GM21786 (cell line): ENCODE measurements at regions not wholly inside any gene's neighbourhood (a gene's known extent, or its start where the extent isn't known, plus 50 kb on each side); places are given as distances from the start of the nearest gene placed in this dataset.
A peak's percentile ranks its signal among the peaks of the same experiment; 100 is the strongest.

Experiments used
- ATAC-seq: cut with Tn5 transposase; IDR thresholded peaks from one replicate; pipeline ENCODE4 v1.9.1; 2021; ENCODE audit not compliant: unreplicated experiment

GRCh38 chr4:81963015-81963762 lies 410.6 kb downstream of the HNRNPD start:
- ATAC-seq: no peak

GRCh38 chr4:81960961-81961360 lies 412.8 kb downstream of the HNRNPD start:
- ATAC-seq: no peak

GRCh38 chr4:81954271-81954670 lies 419.5 kb downstream of the HNRNPD start:
- ATAC-seq: no peak

- no peak for ATAC-seq
Observed at GRCh38 chr4:81951891-81952455, 421.8 kb downstream of the HNRNPD start.

GRCh38 chr4:81946996-81947395 lies 426.8 kb downstream of the HNRNPD start:
- ATAC-seq: no peak

GRCh38 chr4:81930506-81931238 lies 443.1 kb downstream of the HNRNPD start:
- ATAC-seq: no peak

- ATAC-seq: no peak
Observed at GRCh38 chr4:81923140-81923539, 450.7 kb downstream of the HNRNPD start.

GRCh38 chr4:81922313-81922712 lies 450.6 kb upstream of the RASGEF1B start:
- ATAC-seq: no peak

GRCh38 chr4:81921751-81922159 lies 450.0 kb upstream of the RASGEF1B start:
- no peak for ATAC-seq

GRCh38 chr4:81919810-81920209 lies 448.1 kb upstream of the RASGEF1B start:
- no peak for ATAC-seq

GRCh38 chr4:81919223-81919622 lies 447.5 kb upstream of the RASGEF1B start:
- no peak for ATAC-seq

- ATAC-seq: no peak
Observed at GRCh38 chr4:81915430-81915829, 443.7 kb upstream of the RASGEF1B start.

- ATAC-seq: no peak
Observed at GRCh38 chr4:81914623-81915022, 442.9 kb upstream of the RASGEF1B start.

GRCh38 chr4:81913427-81913879 lies 441.7 kb upstream of the RASGEF1B start:
- peak; percentile 85 for ATAC-seq

- ATAC-seq: no peak
Observed at GRCh38 chr4:81912376-81913030, 440.8 kb upstream of the RASGEF1B start.

- ATAC-seq: no peak
Observed at GRCh38 chr4:81906905-81907304, 435.2 kb upstream of the RASGEF1B start.

- ATAC-seq: peak; percentile 98
Observed at GRCh38 chr4:81905971-81906370, 434.3 kb upstream of the RASGEF1B start.

GRCh38 chr4:81904121-81904520 lies 432.4 kb upstream of the RASGEF1B start:
- ATAC-seq: no peak

- ATAC-seq: no peak
Observed at GRCh38 chr4:81903212-81903611, 431.5 kb upstream of the RASGEF1B start.

GRCh38 chr4:81898862-81899504 lies 427.3 kb upstream of the RASGEF1B start:
- no peak for ATAC-seq

- ATAC-seq: no peak
Observed at GRCh38 chr4:81896936-81897335, 425.2 kb upstream of the RASGEF1B start.
